ENCODE measurements at regions not wholly inside any gene's neighbourhood (a gene's known extent, or its start where the extent isn't known, plus 50 kb on each side); places are given as distances from the start of the nearest gene placed in this dataset.

GRCh38 chr12:98151984-98152383 is 363.4 kb upstream of the TMPO start:
- DNase-seq (ENCODE audit: low read depth) = no peak
- no peaks in the 10 kb centered on the region for H3K27me3 ChIP-seq (ENCODE audit: control insufficient read depth, insufficient read depth, low read length)
- H3K36me3 ChIP-seq (ENCODE audit: control insufficient read depth, insufficient read depth, low read length) = no peaks in the 10 kb centered on the region
- TF ChIP-seq CTCF (IDR thresholded peaks at IDR 0.05; ENCODE audit: insufficient read depth, low read length, poor library complexity, severe bottlenecking) = no peak
- H3K4me3 ChIP-seq (ENCODE audit: low read depth, low read length) = no peak overlapping the region

GRCh38 chr12:98154850-98155249 is 360.5 kb upstream of the TMPO start:
- Histone ChIP-seq H3K4me3 (ENCODE audit: low read depth, low read length) (no peak overlapping the region), H3K36me3 (ENCODE audit: control insufficient read depth, insufficient read depth, low read length) (no peaks in the 10 kb centered on the region), H3K27me3 (ENCODE audit: control insufficient read depth, insufficient read depth, low read length) (no peaks in the 10 kb centered on the region)
- peak; percentile 35 for TF ChIP-seq CTCF (IDR thresholded peaks at IDR 0.05; ENCODE audit: insufficient read depth, low read length, poor library complexity, severe bottlenecking)
- DNase-seq (ENCODE audit: low read depth) = no peak

GRCh38 chr12:98156697-98157096 is 358.7 kb upstream of the TMPO start:
- DNase-seq (ENCODE audit: low read depth) = no peak
- TF ChIP-seq CTCF (IDR thresholded peaks at IDR 0.05; ENCODE audit: insufficient read depth, low read length, poor library complexity, severe bottlenecking) = no peak
- Histone ChIP-seq H3K27me3 (ENCODE audit: control insufficient read depth, insufficient read depth, low read length) (no peaks in the 10 kb centered on the region), H3K36me3 (ENCODE audit: control insufficient read depth, insufficient read depth, low read length) (no peaks in the 10 kb centered on the region), H3K4me3 (ENCODE audit: low read depth, low read length) (no peak overlapping the region)

GRCh38 chr12:98162906-98163678 is 352.3 kb upstream of the TMPO start:
- H3K4me3 ChIP-seq (ENCODE audit: low read depth, low read length) = no peak overlapping the region
- no peaks in the 10 kb centered on the region for H3K27me3 ChIP-seq (ENCODE audit: control insufficient read depth, insufficient read depth, low read length)
- TF ChIP-seq CTCF (IDR thresholded peaks at IDR 0.05; ENCODE audit: insufficient read depth, low read length, poor library complexity, severe bottlenecking) = no peak
- no peaks in the 10 kb centered on the region for H3K36me3 ChIP-seq (ENCODE audit: control insufficient read depth, insufficient read depth, low read length)
- no peak for DNase-seq (ENCODE audit: low read depth)

GRCh38 chr12:98172304-98172703 is 343.1 kb upstream of the TMPO start:
- no peak for DNase-seq (ENCODE audit: low read depth)
- H3K27me3 ChIP-seq (ENCODE audit: control insufficient read depth, insufficient read depth, low read length) = no peaks in the 10 kb centered on the region
- no peaks in the 10 kb centered on the region for H3K36me3 ChIP-seq (ENCODE audit: control insufficient read depth, insufficient read depth, low read length)
- H3K4me3 ChIP-seq (ENCODE audit: low read depth, low read length) = no peak overlapping the region
- TF ChIP-seq CTCF (IDR thresholded peaks at IDR 0.05; ENCODE audit: insufficient read depth, low read length, poor library complexity, severe bottlenecking) = no peak

- DNase-seq (ENCODE audit: low read depth) = no peak
- H3K27me3 ChIP-seq (ENCODE audit: control insufficient read depth, insufficient read depth, low read length) = no peaks in the 10 kb centered on the region
- no peak overlapping the region for H3K4me3 ChIP-seq (ENCODE audit: low read depth, low read length)
- TF ChIP-seq CTCF (IDR thresholded peaks at IDR 0.05; ENCODE audit: insufficient read depth, low read length, poor library complexity, severe bottlenecking) = no peak
- H3K36me3 ChIP-seq (ENCODE audit: control insufficient read depth, insufficient read depth, low read length) = no peaks in the 10 kb centered on the region
These were observed 342.6 kb upstream of the TMPO start for GRCh38 chr12:98172801-98173200.

Data from kidney epithelial cell (primary cell).